Right lobe of liver (tissue), 4 donors: ENCODE measurements at regions not wholly inside any gene's neighbourhood (a gene's known extent, or its start where the extent isn't known, plus 50 kb on each side); places are given as distances from the start of the nearest gene placed in this dataset.

ENCODE experiments used
- POLR2A ChIP-seq: fragments of 450-650 bp; IDR thresholded peaks from one replicate; pipeline ENCODE4 v1.6.1; 2017; ENCODE audit warnings: antibody characterized with exemption, mild to moderate bottlenecking
- TF ChIP-seq, protein P1 (sequence below), 4 donors: fragments of 200-600 bp in 3 of 4; fragments of 450-650 bp in 1 of 4; IDR thresholded peaks; one replicate each; pipeline versions ENCODE4 v1.5.1 to v1.8.0; 2016 to 2022; ENCODE audit warnings: antibody characterized with exemption in 4 of 4, mild to moderate bottlenecking in 2 of 4
- donor health status: DM: no; HTN: no; CAD: no.
- donor health status: DM: no; HTN: no; CAD: no.
- donor health status: DM: no; HTN: yes; CAD: no.

DNA sequence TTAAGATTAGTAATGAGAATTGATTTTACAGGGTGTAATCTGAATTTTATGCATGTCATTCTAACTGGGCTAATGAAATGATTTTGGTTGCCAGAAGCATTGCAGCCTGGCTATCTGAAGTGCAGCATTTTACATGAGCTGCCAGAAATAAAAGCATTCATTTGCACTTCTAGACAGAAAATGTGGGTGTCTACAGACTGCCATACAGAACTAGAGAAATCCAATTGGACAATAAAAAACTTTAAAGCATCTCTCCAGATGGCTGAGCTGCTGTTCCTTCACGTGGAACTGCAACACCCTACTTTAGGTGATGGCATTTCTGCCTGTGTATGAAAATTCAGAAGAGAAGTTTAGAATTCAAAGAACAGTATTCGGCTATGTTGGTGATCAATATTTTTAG is 450.1 kb upstream of the SLITRK1 start:
- TF ChIP-seq, protein P1, sequence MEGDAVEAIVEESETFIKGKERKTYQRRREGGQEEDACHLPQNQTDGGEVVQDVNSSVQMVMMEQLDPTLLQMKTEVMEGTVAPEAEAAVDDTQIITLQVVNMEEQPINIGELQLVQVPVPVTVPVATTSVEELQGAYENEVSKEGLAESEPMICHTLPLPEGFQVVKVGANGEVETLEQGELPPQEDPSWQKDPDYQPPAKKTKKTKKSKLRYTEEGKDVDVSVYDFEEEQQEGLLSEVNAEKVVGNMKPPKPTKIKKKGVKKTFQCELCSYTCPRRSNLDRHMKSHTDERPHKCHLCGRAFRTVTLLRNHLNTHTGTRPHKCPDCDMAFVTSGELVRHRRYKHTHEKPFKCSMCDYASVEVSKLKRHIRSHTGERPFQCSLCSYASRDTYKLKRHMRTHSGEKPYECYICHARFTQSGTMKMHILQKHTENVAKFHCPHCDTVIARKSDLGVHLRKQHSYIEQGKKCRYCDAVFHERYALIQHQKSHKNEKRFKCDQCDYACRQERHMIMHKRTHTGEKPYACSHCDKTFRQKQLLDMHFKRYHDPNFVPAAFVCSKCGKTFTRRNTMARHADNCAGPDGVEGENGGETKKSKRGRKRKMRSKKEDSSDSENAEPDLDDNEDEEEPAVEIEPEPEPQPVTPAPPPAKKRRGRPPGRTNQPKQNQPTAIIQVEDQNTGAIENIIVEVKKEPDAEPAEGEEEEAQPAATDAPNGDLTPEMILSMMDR (IDR thresholded peaks at IDR 0.05): no peak
- TF ChIP-seq POLR2A: no peak
